GM21423 (cell line): ENCODE measurements at regions not wholly inside any gene's neighbourhood (a gene's known extent, or its start where the extent isn't known, plus 50 kb on each side); places are given as distances from the start of the nearest gene placed in this dataset.

Source experiments
- ATAC-seq: cut with Tn5 transposase; IDR thresholded peaks from one replicate; pipeline ENCODE4 v1.9.1; 2021; ENCODE audit warnings: mild to moderate bottlenecking, moderate library complexity; ENCODE audit not compliant: unreplicated experiment

GRCh38 chr16:55113210-55113609, 182.5 kb downstream of the IRX5 start:
- no peak for ATAC-seq

GRCh38 chr16:55115506-55115905, 184.8 kb downstream of the IRX5 start:
- ATAC-seq, result no peak

- no peak for ATAC-seq
Observed at GRCh38 chr16:55116165-55116920, 185.7 kb downstream of the IRX5 start.

- no peak for ATAC-seq
Observed at GRCh38 chr16:55118701-55119260, 188.1 kb downstream of the IRX5 start.

- no peak for ATAC-seq
Observed at GRCh38 chr16:55120408-55120807, 189.7 kb downstream of the IRX5 start.

GRCh38 chr16:55120826-55121225, 190.2 kb downstream of the IRX5 start:
- no peak for ATAC-seq

GRCh38 chr16:55123652-55124051, 193.0 kb downstream of the IRX5 start:
- ATAC-seq, result no peak

GRCh38 chr16:55125818-55126385, 195.2 kb downstream of the IRX5 start:
- no peak for ATAC-seq

- no peak for ATAC-seq
Observed at GRCh38 chr16:55126456-55126855, 195.8 kb downstream of the IRX5 start.

GRCh38 chr16:55130456-55130855, 193.5 kb upstream of the IRX6 start:
- ATAC-seq, result no peak

- ATAC-seq, result no peak
Observed at GRCh38 chr16:55130911-55131310, 193.1 kb upstream of the IRX6 start.

GRCh38 chr16:55133654-55134053, 190.3 kb upstream of the IRX6 start:
- no peak for ATAC-seq

- ATAC-seq, result no peak
Observed at GRCh38 chr16:55136356-55137150, 187.4 kb upstream of the IRX6 start.

- ATAC-seq, result no peak
Observed at GRCh38 chr16:55138298-55138697, 185.7 kb upstream of the IRX6 start.

GRCh38 chr16:55142405-55142804, 181.6 kb upstream of the IRX6 start:
- no peak for ATAC-seq

- no peak for ATAC-seq
Observed at GRCh38 chr16:55144651-55145050, 179.4 kb upstream of the IRX6 start.

GRCh38 chr16:55145771-55146603, 178.0 kb upstream of the IRX6 start:
- ATAC-seq, result no peak

- no peak for ATAC-seq
Observed at GRCh38 chr16:55146966-55147365, 177.0 kb upstream of the IRX6 start.

GRCh38 chr16:55147396-55147795, 176.6 kb upstream of the IRX6 start:
- ATAC-seq, result no peak

GRCh38 chr16:55149622-55150021, 174.4 kb upstream of the IRX6 start:
- no peak for ATAC-seq
